Neural progenitor cell (in vitro differentiated cells): ENCODE measurements at regions not wholly inside any gene's neighbourhood (a gene's known extent, or its start where the extent isn't known, plus 50 kb on each side); places are given as distances from the start of the nearest gene placed in this dataset.

Experiments used
- DNase-seq: peaks from one replicate; pipeline ENCODE4 v3.0.0-alpha.2; 2016; ENCODE audit warnings: low spot score
- H2AFZ ChIP-seq: fragments of 200-600 bp; sonication (generic); replicated peaks from 2 replicates; pipeline ENCODE4 v1.6.1; 2016; ENCODE audit warnings: antibody characterized with exemption
- H3F3A ChIP-seq: fragments of 200-600 bp; sonication (generic); 2 replicates; pipeline ENCODE4 v1.6.1; 2016; ENCODE audit warnings: antibody characterized with exemption, low read depth
- H3K27ac ChIP-seq: fragments of 200-600 bp; sonication (generic); 2 replicates; pipeline ENCODE4 v1.5.1; 2016; ENCODE audit warnings: mild to moderate bottlenecking
- H3K27me3 ChIP-seq: fragments of 200-600 bp; sonication (generic); 2 replicates; pipeline ENCODE4 v1.6.1; 2016; ENCODE audit warnings: mild to moderate bottlenecking, moderate library complexity
- H3K36me3 ChIP-seq: fragments of 200-600 bp; sonication (generic); 2 replicates; pipeline ENCODE4 v1.5.1; 2016
- H3K4me1 ChIP-seq: fragments of 200-600 bp; sonication (generic); 2 replicates; pipeline ENCODE4 v1.6.1; 2016; ENCODE audit warnings: mixed run types
- H3K4me2 ChIP-seq: fragments of 200-600 bp; sonication (generic); 2 replicates; pipeline ENCODE4 v1.6.1; 2016
- H3K4me3 ChIP-seq: fragments of 200-600 bp; sonication (generic); 2 replicates; pipeline ENCODE4 v1.5.1; 2016
- H3K79me2 ChIP-seq: fragments of 200-600 bp; sonication (generic); 2 replicates; pipeline ENCODE4 v1.6.1; 2016; ENCODE audit warnings: low read depth
- H3K9ac ChIP-seq: fragments of 200-600 bp; sonication (generic); 2 replicates; pipeline ENCODE4 v1.6.1; 2016
- H3K9me3 ChIP-seq: fragments of 200-600 bp; sonication (generic); 2 replicates; pipeline ENCODE4 v1.5.1; 2016; ENCODE audit warnings: low read depth
- H4K20me1 ChIP-seq: fragments of 200-600 bp; sonication (generic); 2 replicates; pipeline ENCODE4 v1.6.1; 2016; ENCODE audit warnings: low read depth
- H3K27ac Mint-ChIP-seq: 3 replicates; pipeline ENCODE4 v1.8.0; 2021; ENCODE audit warnings: mixed read lengths
- H3K27me3 Mint-ChIP-seq: 2 replicates; pipeline ENCODE4 v1.8.0; 2022; ENCODE audit warnings: low read depth, mild to moderate bottlenecking, inconsistent platforms, moderate library complexity, mixed read lengths; ENCODE audit not compliant: insufficient read depth
- H3K36me3 Mint-ChIP-seq: 3 replicates; pipeline ENCODE4 v1.8.0; 2021; ENCODE audit warnings: mixed read lengths
- H3K4me1 Mint-ChIP-seq: 3 replicates; pipeline ENCODE4 v1.8.0; 2021; ENCODE audit warnings: mixed read lengths
- H3K4me3 Mint-ChIP-seq: 3 replicates; pipeline ENCODE4 v1.8.0; 2021; ENCODE audit warnings: mild to moderate bottlenecking, moderate library complexity, mixed read lengths
- H3K9me3 Mint-ChIP-seq: 3 replicates; pipeline ENCODE4 v1.8.0; 2020; ENCODE audit warnings: mixed read lengths
- EZH2 ChIP-seq: fragments of 200-600 bp; sonication (generic); IDR thresholded peaks from 2 replicates; pipeline ENCODE4 v1.6.1; 2017; ENCODE audit warnings: antibody characterized with exemption, mild to moderate bottlenecking, moderate library complexity
- EZH2phosphoT487 ChIP-seq: fragments of 200-600 bp; sonication (generic); IDR thresholded peaks from 2 replicates; pipeline ENCODE4 v1.6.1; 2017; ENCODE audit warnings: antibody characterized with exemption
- TF ChIP-seq, protein P1 (sequence below): fragments of 200-600 bp; sonication (generic); IDR thresholded peaks from 2 replicates; pipeline ENCODE4 v1.5.1; 2017; ENCODE audit warnings: antibody characterized with exemption, mild to moderate bottlenecking

DNA sequence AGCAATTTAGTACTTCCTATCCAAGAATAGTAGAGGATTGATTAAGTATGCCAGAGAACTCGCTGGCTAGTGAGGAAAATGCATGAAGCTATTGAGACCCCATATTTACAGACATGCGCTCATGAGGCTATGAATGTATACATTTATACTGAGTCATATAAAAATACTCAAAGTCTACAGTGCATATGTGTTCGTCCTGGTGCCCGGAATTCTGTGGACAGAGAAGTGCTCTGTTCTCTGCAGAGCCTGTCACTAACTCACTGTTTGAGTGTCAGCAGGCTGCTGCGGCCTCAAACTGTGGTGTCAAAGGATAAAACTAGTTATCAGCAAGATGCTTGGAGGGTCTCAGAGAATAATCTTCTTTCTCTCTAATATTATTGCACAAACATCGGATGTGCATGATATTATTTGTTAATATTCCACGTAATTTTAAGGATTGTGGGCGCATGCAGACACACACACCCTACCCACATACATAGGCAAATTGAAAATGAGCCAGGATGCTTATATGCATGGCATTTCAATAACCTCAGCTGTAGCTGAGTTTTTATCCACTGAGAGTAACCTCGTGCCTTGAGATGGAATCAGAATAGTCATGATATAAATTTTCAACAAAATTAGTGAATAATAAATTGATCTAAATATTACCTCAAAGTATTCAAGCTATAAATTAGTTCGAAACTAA lies 50.0 kb upstream of the TSC22D2 start:
- no peak for DNase-seq
- Histone ChIP-seq H3F3A (no peaks in the 10 kb centered on the region), H4K20me1 (no peaks in the 10 kb centered on the region), H3K27me3 (no peaks in the 10 kb centered on the region), H3K9me3 (no peaks in the 10 kb centered on the region), H3K36me3 (no peaks in the 10 kb centered on the region), H3K27ac (no peak overlapping the region), H3K4me1 (no peaks in the 10 kb centered on the region), H3K4me3 (no peak overlapping the region), H2AFZ (no peak overlapping the region), H3K79me2 (no peaks in the 10 kb centered on the region), H3K4me2 (no peak overlapping the region), H3K9ac (no peak overlapping the region)
- Mint-ChIP-seq H3K4me1 (no peaks in the 10 kb centered on the region), H3K27me3 (no peaks in the 10 kb centered on the region), H3K4me3 (no peak overlapping the region), H3K27ac (no peak overlapping the region), H3K9me3 (no peaks in the 10 kb centered on the region), H3K36me3 (no peaks in the 10 kb centered on the region)
- TF ChIP-seq EZH2phosphoT487 (no peak), EZH2 (no peak)
- TF ChIP-seq, protein P1, sequence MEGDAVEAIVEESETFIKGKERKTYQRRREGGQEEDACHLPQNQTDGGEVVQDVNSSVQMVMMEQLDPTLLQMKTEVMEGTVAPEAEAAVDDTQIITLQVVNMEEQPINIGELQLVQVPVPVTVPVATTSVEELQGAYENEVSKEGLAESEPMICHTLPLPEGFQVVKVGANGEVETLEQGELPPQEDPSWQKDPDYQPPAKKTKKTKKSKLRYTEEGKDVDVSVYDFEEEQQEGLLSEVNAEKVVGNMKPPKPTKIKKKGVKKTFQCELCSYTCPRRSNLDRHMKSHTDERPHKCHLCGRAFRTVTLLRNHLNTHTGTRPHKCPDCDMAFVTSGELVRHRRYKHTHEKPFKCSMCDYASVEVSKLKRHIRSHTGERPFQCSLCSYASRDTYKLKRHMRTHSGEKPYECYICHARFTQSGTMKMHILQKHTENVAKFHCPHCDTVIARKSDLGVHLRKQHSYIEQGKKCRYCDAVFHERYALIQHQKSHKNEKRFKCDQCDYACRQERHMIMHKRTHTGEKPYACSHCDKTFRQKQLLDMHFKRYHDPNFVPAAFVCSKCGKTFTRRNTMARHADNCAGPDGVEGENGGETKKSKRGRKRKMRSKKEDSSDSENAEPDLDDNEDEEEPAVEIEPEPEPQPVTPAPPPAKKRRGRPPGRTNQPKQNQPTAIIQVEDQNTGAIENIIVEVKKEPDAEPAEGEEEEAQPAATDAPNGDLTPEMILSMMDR: no peak

DNA sequence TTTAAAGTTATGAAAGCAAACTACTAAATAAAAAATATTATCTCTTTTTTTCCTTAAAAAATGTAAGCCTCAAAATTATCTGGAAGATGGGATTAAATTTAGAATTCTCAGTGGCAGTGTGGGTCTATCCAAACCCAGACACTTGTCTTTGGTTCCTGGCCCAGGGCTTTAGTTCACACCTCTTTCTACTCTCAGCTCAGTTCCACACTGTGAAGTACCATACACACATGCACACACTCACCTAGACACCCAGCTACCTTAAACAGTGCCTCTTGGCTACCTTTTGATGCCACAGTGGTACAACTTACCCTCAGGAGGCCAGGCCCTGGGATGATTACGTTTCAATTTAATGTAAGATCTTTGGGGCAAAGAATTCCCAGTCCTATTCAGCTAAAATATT lies 51.0 kb upstream of the TSC22D2 start:
- no peaks in the 10 kb centered on the region for H3K27me3 ChIP-seq
- no peaks in the 10 kb centered on the region for H3K4me1 ChIP-seq
- H3K27ac ChIP-seq: no peak overlapping the region

DNA sequence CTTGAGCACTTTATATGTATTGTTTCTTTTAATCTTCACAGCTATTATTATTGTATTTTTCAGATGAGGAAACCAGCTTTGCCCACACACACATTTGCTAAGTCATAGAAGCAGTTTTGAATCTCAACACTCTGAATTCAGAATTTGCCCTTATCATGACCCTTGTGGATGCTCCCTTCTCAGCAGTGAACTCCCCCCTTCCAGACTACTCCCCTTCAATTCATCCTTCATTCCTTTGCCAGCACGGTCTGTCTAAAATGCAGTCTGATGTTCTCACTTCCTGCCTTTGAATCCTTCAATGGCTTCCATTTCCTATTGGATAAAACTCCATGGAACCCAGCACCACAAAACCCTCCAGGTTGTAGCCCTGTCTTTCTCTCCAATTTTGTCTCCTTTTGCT lies 52.5 kb upstream of the TSC22D2 start:
- Histone ChIP-seq H3K4me1 (no peaks in the 10 kb centered on the region), H2AFZ (no peak overlapping the region), H3K36me3 (no peaks in the 10 kb centered on the region), H3F3A (no peaks in the 10 kb centered on the region), H3K27ac (no peak overlapping the region), H3K9me3 (no peaks in the 10 kb centered on the region), H3K27me3 (no peaks in the 10 kb centered on the region), H3K4me2 (no peak overlapping the region), H3K9ac (no peak overlapping the region), H3K79me2 (no peaks in the 10 kb centered on the region), H3K4me3 (no peak overlapping the region), H4K20me1 (no peaks in the 10 kb centered on the region)
- DNase-seq: no peak
- Mint-ChIP-seq H3K4me3 (no peak overlapping the region), H3K27ac (peak overlapping the region; percentile 1), H3K4me1 (peaks cover under 1% of the 10 kb centered on the region), H3K36me3 (no peaks in the 10 kb centered on the region), H3K9me3 (no peaks in the 10 kb centered on the region), H3K27me3 (no peaks in the 10 kb centered on the region)
- TF ChIP-seq EZH2phosphoT487 (no peak), EZH2 (no peak)
- TF ChIP-seq, protein P1: no peak

More for the DNA sequence above, 51.0 kb upstream of the TSC22D2 start:
- Histone ChIP-seq H4K20me1 (no peaks in the 10 kb centered on the region), H3K9ac (no peak overlapping the region), H3K9me3 (no peaks in the 10 kb centered on the region), H3K36me3 (no peaks in the 10 kb centered on the region), H3K79me2 (no peaks in the 10 kb centered on the region), H3K4me3 (no peak overlapping the region), H2AFZ (no peak overlapping the region), H3K4me2 (no peak overlapping the region), H3F3A (no peaks in the 10 kb centered on the region)
- Mint-ChIP-seq H3K36me3 (no peaks in the 10 kb centered on the region), H3K27me3 (no peaks in the 10 kb centered on the region), H3K4me1 (no peaks in the 10 kb centered on the region), H3K27ac (no peak overlapping the region), H3K4me3 (no peak overlapping the region), H3K9me3 (no peaks in the 10 kb centered on the region)
- TF ChIP-seq, protein P1: no peak
- TF ChIP-seq EZH2phosphoT487 (no peak), EZH2 (no peak)
- DNase-seq: no peak
